ENCODE measurements at regions not wholly inside any gene's neighbourhood (a gene's known extent, or its start where the extent isn't known, plus 50 kb on each side); places are given as distances from the start of the nearest gene placed in this dataset.

GRCh38 chr12:58607805-58608204 lies 312.5 kb downstream of the LRIG3 start:
- Histone ChIP-seq H3K27me3 (replicated peaks in 1 of 4; ENCODE audit: control extremely low read depth in 1 of 4, control insufficient read depth in 3 of 4, insufficient read depth in 4 of 4, low read length in 3 of 4) (no peaks in the 10 kb centered on the region), H3K36me3 (replicated peaks in 1 of 2; ENCODE audit: control extremely low read depth in 1 of 2, control insufficient read depth in 1 of 2, extremely low read depth in 1 of 2, insufficient read depth in 2 of 2, low read length in 1 of 2) (no peaks in the 10 kb centered on the region), H3K27ac (ENCODE audit: low read length in 2 of 2) (no peak overlapping the region), H3K4me3 (ENCODE audit: control extremely low read depth in 1 of 5, extremely low read depth in 1 of 5, insufficient read depth in 1 of 5, low read depth in 2 of 5, low read length in 4 of 5) (no peak overlapping the region), H3K9ac (ENCODE audit: low read length) (no peak overlapping the region), H3K79me2 (ENCODE audit: control insufficient read depth, insufficient read depth, low read length) (no peaks in the 10 kb centered on the region), H4K20me1 (ENCODE audit: control insufficient read depth, insufficient read depth, low read length, poor library complexity, severe bottlenecking) (no peaks in the 10 kb centered on the region), H3K9me3 (ENCODE audit: control extremely low read depth in 1 of 3, control insufficient read depth in 2 of 3, insufficient read depth in 1 of 3, low read length in 2 of 3) (no peaks in the 10 kb centered on the region), H3K4me2 (replicated peaks; ENCODE audit: low read depth, low read length, poor library complexity, severe bottlenecking) (no peak overlapping the region), H3K4me1 (ENCODE audit: control insufficient read depth in 2 of 2, insufficient read depth in 2 of 2, low read length in 2 of 2) (no peaks in the 10 kb centered on the region), H2AFZ (ENCODE audit: insufficient read depth, low read depth, low read length, poor library complexity, severe bottlenecking) (no peak overlapping the region)
- TF ChIP-seq, protein P1, sequence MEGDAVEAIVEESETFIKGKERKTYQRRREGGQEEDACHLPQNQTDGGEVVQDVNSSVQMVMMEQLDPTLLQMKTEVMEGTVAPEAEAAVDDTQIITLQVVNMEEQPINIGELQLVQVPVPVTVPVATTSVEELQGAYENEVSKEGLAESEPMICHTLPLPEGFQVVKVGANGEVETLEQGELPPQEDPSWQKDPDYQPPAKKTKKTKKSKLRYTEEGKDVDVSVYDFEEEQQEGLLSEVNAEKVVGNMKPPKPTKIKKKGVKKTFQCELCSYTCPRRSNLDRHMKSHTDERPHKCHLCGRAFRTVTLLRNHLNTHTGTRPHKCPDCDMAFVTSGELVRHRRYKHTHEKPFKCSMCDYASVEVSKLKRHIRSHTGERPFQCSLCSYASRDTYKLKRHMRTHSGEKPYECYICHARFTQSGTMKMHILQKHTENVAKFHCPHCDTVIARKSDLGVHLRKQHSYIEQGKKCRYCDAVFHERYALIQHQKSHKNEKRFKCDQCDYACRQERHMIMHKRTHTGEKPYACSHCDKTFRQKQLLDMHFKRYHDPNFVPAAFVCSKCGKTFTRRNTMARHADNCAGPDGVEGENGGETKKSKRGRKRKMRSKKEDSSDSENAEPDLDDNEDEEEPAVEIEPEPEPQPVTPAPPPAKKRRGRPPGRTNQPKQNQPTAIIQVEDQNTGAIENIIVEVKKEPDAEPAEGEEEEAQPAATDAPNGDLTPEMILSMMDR (IDR thresholded peaks at IDR 0.05), result no peak
- TF ChIP-seq EZH2 (IDR thresholded peaks at IDR 0.05; ENCODE audit: borderline replicate concordance, insufficient read depth, low read depth, low read length, poor library complexity, severe bottlenecking), result no peak
- Mint-ChIP-seq H3K27ac (no peak overlapping the region), H3K4me3 (no peak overlapping the region), H3K27me3 (no peaks in the 10 kb centered on the region), H3K4me1 (no peaks in the 10 kb centered on the region), H3K9me3 (ENCODE audit: insufficient read depth) (peaks cover 2% of the 10 kb centered on the region)
- WGBS (ENCODE audit: insufficient coverage), result no CpG with 5 or more reads among the region's 1 CpG
- ChIA-PET POLR2A (no interaction called here), CTCF (no interaction called here)
- intact Hi-C loops (cut with micrococcal nuclease), result no loop called here
- DNase-seq (no peak), ATAC-seq (ENCODE audit: low read depth) (no peak)

GRCh38 chr12:58608711-58609110 lies 311.6 kb downstream of the LRIG3 start:
- H3K9ac ChIP-seq (ENCODE audit: low read length), result no peak overlapping the region
- no peak overlapping the region for H3K4me3 ChIP-seq (ENCODE audit: control extremely low read depth in 1 of 5, extremely low read depth in 1 of 5, insufficient read depth in 1 of 5, low read depth in 2 of 5, low read length in 4 of 5)
- no peaks in the 10 kb centered on the region for H3K79me2 ChIP-seq (ENCODE audit: control insufficient read depth, insufficient read depth, low read length)
- no CpG with 5 or more reads among the region's 1 CpG for WGBS (ENCODE audit: insufficient coverage)
- H3K4me1 ChIP-seq (ENCODE audit: control insufficient read depth in 2 of 2, insufficient read depth in 2 of 2, low read length in 2 of 2), result no peaks in the 10 kb centered on the region
- TF ChIP-seq, protein P1 (IDR thresholded peaks at IDR 0.05), result no peak
- TF ChIP-seq EZH2 (IDR thresholded peaks at IDR 0.05; ENCODE audit: borderline replicate concordance, insufficient read depth, low read depth, low read length, poor library complexity, severe bottlenecking), result no peak
- H4K20me1 ChIP-seq (ENCODE audit: control insufficient read depth, insufficient read depth, low read length, poor library complexity, severe bottlenecking), result no peaks in the 10 kb centered on the region
- no peaks in the 10 kb centered on the region for H3K27me3 Mint-ChIP-seq
- DNase-seq, result no peak
- no peak overlapping the region for H3K4me3 Mint-ChIP-seq
- H3K4me2 ChIP-seq (replicated peaks; ENCODE audit: low read depth, low read length, poor library complexity, severe bottlenecking), result no peak overlapping the region
- H3K27ac ChIP-seq (ENCODE audit: low read length in 2 of 2), result no peak overlapping the region
- H3K36me3 ChIP-seq (replicated peaks in 1 of 2; ENCODE audit: control extremely low read depth in 1 of 2, control insufficient read depth in 1 of 2, extremely low read depth in 1 of 2, insufficient read depth in 2 of 2, low read length in 1 of 2), result no peaks in the 10 kb centered on the region
- intact Hi-C loops (cut with micrococcal nuclease), result no loop called here
- POLR2A ChIA-PET, result no interaction called here
- no peaks in the 10 kb centered on the region for H3K4me1 Mint-ChIP-seq
- no peak for ATAC-seq (ENCODE audit: low read depth)
- H3K27me3 ChIP-seq (replicated peaks in 1 of 4; ENCODE audit: control extremely low read depth in 1 of 4, control insufficient read depth in 3 of 4, insufficient read depth in 4 of 4, low read length in 3 of 4), result no peaks in the 10 kb centered on the region
- no peak overlapping the region for H2AFZ ChIP-seq (ENCODE audit: insufficient read depth, low read depth, low read length, poor library complexity, severe bottlenecking)
- peaks cover 2% of the 10 kb centered on the region for H3K9me3 Mint-ChIP-seq (ENCODE audit: insufficient read depth)
- CTCF ChIA-PET, result no interaction called here
- H3K9me3 ChIP-seq (ENCODE audit: control extremely low read depth in 1 of 3, control insufficient read depth in 2 of 3, insufficient read depth in 1 of 3, low read length in 2 of 3), result no peaks in the 10 kb centered on the region
- H3K27ac Mint-ChIP-seq, result no peak overlapping the region

All from B cell (primary cell).